HEK293 (cell line): ENCODE measurements at regions not wholly inside any gene's neighbourhood (a gene's known extent, or its start where the extent isn't known, plus 50 kb on each side); places are given as distances from the start of the nearest gene placed in this dataset.

ENCODE experiments used
- CTCF ChIA-PET: fragments of 350-600 bp; formaldehyde crosslinking; extraction: SDS; loops from one replicate; lab custom pipeline; 2021; ENCODE audit warnings: antibody characterized with exemption; lab: Yijun Ruan, JAX
- POLR2A ChIA-PET: fragments of 300-600 bp; formaldehyde crosslinking; extraction: SDS; loops from one replicate; lab custom pipeline; 2020; ENCODE audit warnings: antibody characterized with exemption, inconsistent platforms; lab: Yijun Ruan, JAX
- H3K27ac ChIP-seq: fragments of 200-500 bp; sonication (Bioruptor generic); 2 replicates; pipeline ENCODE4 v1.5.1; 2014; ENCODE audit warnings: low read depth, low read length, control low read depth, inconsistent platforms; ENCODE audit errors: extremely low read depth
- H3K36me3 ChIP-seq, 2 experiments: fragments of 200-500 bp in 1 of 2; sonication (Bioruptor generic) in 1 of 2; 1 replicate in 1 of 2; 2 replicates in 1 of 2; pipeline ENCODE4 v1.5.1; 2014 to 2017; ENCODE audit warnings: inconsistent platforms in 2 of 2, low read length in 2 of 2; ENCODE audit not compliant: control insufficient read depth in 2 of 2, insufficient read depth in 1 of 2
- H3K4me1 ChIP-seq: fragments of 200-500 bp; sonication (Bioruptor generic); 2 replicates; pipeline ENCODE4 v1.5.1; 2014; ENCODE audit warnings: mild to moderate bottlenecking, low read length, inconsistent platforms; ENCODE audit not compliant: control insufficient read depth, insufficient read depth
- H3K4me3 ChIP-seq: 2 replicates; pipeline ENCODE4 v1.5.1; 2011; ENCODE audit warnings: low read depth, mild to moderate bottlenecking, control low read depth, low read length, moderate library complexity
- H3K9me3 ChIP-seq: fragments of 200-500 bp; sonication (Bioruptor generic); 2 replicates; pipeline ENCODE4 v1.5.1; 2014; ENCODE audit warnings: low read depth, low read length, inconsistent platforms; ENCODE audit not compliant: control insufficient read depth, insufficient read depth
- IKZF3 ChIP-seq: fragments of 450-650 bp; IDR thresholded peaks from 2 replicates; pipeline ENCODE4 v1.5.0; 2018; ENCODE audit warnings: missing biosample characterization, mild to moderate bottlenecking, missing genetic modification characterization, moderate library complexity
- SCRT2 ChIP-seq: fragments of 450-650 bp; formaldehyde crosslinking; IDR thresholded peaks from 2 replicates; pipeline ENCODE4 v1.5.1; 2016; ENCODE audit warnings: missing biosample characterization, missing genetic modification characterization
- ZEB2 ChIP-seq: fragments of 450-650 bp; formaldehyde crosslinking; IDR thresholded peaks from 2 replicates; pipeline ENCODE4 v1.5.1; 2016; ENCODE audit warnings: missing biosample characterization, missing genetic modification characterization
- ZNF157 ChIP-seq: fragments of 450-650 bp; formaldehyde crosslinking; IDR thresholded peaks from 2 replicates; pipeline ENCODE4 v1.5.1; 2016; ENCODE audit warnings: missing biosample characterization, missing genetic modification characterization
- ZNF169 ChIP-seq: fragments of 450-650 bp; formaldehyde crosslinking; IDR thresholded peaks from 2 replicates; pipeline ENCODE4 v1.5.1; 2016; ENCODE audit warnings: missing biosample characterization, missing genetic modification characterization
- ZNF174 ChIP-seq: fragments of 450-650 bp; formaldehyde crosslinking; IDR thresholded peaks from 2 replicates; pipeline ENCODE4 v1.5.0; 2017; ENCODE audit warnings: missing biosample characterization, mild to moderate bottlenecking, missing genetic modification characterization
- ZNF2 ChIP-seq: fragments of 450-650 bp; formaldehyde crosslinking; IDR thresholded peaks from 2 replicates; pipeline ENCODE4 v1.5.1; 2016; ENCODE audit warnings: missing biosample characterization, missing genetic modification characterization
- ZNF24 ChIP-seq: fragments of 450-650 bp; formaldehyde crosslinking; IDR thresholded peaks from 2 replicates; pipeline ENCODE4 v1.5.1; 2016; ENCODE audit warnings: missing biosample characterization, missing genetic modification characterization
- ZNF529 ChIP-seq: fragments of 450-650 bp; formaldehyde crosslinking; IDR thresholded peaks from 2 replicates; pipeline ENCODE4 v1.5.1; 2017; ENCODE audit warnings: missing genetic modification characterization, missing biosample characterization; ENCODE audit not compliant: insufficient replicate concordance
- ZNF670 ChIP-seq: fragments of 450-650 bp; formaldehyde crosslinking; IDR thresholded peaks from 2 replicates; pipeline ENCODE4 v1.5.1; 2016; ENCODE audit warnings: missing biosample characterization, missing genetic modification characterization, low read depth
- ZNF837 ChIP-seq: fragments of 450-650 bp; formaldehyde crosslinking; IDR thresholded peaks from 2 replicates; pipeline ENCODE4 v1.5.1; 2016; ENCODE audit warnings: missing biosample characterization, missing genetic modification characterization
- ZXDB ChIP-seq: fragments of 450-650 bp; formaldehyde crosslinking; IDR thresholded peaks from 2 replicates; pipeline ENCODE4 v1.5.1; 2016; ENCODE audit warnings: missing biosample characterization, missing genetic modification characterization
- TF ChIP-seq, protein P1 (sequence below): fragments of 450-650 bp; formaldehyde crosslinking; IDR thresholded peaks from 2 replicates; pipeline ENCODE4 v1.5.1; 2016; ENCODE audit warnings: missing biosample characterization, missing genetic modification characterization
- TF ChIP-seq, protein P2 (sequence below): fragments of 450-650 bp; formaldehyde crosslinking; IDR thresholded peaks from 2 replicates; pipeline ENCODE4 v1.5.1; 2016; ENCODE audit warnings: missing biosample characterization, missing genetic modification characterization
- TF ChIP-seq, protein P3 (sequence below): fragments of 450-650 bp; formaldehyde crosslinking; IDR thresholded peaks from 2 replicates; pipeline ENCODE4 v1.5.1; 2016; ENCODE audit warnings: missing biosample characterization, missing genetic modification characterization

DNA sequence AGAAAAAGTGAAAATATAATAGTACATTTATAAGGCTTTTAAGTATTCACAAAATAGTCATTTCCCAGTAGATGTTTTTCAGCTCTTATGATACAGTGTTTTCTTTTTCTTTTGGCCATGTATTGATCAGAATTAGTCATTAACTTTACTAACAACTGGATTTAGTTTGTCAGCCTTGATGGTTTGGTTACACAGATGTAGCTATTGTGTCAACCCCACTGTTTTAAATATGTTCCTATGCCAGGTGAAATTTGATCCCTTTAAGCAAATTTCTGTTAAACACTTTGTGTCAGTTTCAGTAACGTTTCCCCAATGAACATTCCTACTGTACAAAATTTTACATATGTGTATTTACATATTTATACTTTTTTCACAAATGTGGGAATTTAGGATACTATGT lies 261.5 kb upstream of the STARD13 start:
- H3K9me3 ChIP-seq: no peaks in the 10 kb centered on the region
- no peak overlapping the region for H3K27ac ChIP-seq
- TF ChIP-seq ZXDB (tag by site-specific recombination) (no peak), ZNF837 (tag by site-specific recombination) (no peak), ZEB2 (tag by site-specific recombination) (no peak), ZNF157 (tag by site-specific recombination) (no peak), ZNF174 (tag by site-specific recombination) (no peak)
- no peak overlapping the region for H3K4me3 ChIP-seq
- CTCF ChIA-PET: no interaction called here
- H3K36me3 ChIP-seq: no peaks in the 10 kb centered on the region
- POLR2A ChIA-PET: no interaction called here
- H3K4me1 ChIP-seq: peaks cover 3% of the 10 kb centered on the region

DNA sequence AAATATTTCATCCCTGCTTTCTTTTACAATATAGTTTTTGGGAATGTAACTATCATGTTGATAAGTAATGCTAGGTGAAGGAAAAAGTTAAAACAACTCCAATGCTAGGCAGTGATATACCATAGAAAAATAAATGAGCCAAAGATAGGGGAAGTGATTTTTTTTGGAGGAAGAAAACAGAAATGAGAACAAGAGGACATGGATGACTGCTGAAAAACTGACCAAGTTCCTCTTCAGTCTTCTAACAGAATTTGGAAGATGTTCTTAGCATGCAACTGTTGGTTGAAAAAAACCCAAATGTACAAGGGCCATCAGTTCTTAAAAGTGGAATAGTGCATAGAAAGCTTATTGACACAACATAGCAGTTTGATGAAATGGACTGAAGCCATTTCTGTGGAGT lies 262.5 kb upstream of the STARD13 start:
- ChIA-PET CTCF (no interaction called here), POLR2A (no interaction called here)
- TF ChIP-seq ZNF169 (no peak), ZNF837 (tag by site-specific recombination) (no peak)
- TF ChIP-seq, protein P1, sequence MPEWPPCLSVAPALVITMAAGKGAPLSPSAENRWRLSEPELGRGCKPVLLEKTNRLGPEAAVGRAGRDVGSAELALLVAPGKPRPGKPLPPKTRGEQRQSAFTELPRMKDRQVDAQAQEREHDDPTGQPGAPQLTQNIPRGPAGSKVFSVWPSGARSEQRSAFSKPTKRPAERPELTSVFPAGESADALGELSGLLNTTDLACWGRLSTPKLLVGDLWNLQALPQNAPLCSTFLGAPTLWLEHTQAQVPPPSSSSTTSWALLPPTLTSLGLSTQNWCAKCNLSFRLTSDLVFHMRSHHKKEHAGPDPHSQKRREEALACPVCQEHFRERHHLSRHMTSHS: no peak
- Histone ChIP-seq H3K27ac (no peak overlapping the region), H3K36me3 (no peaks in the 10 kb centered on the region), H3K9me3 (no peaks in the 10 kb centered on the region), H3K4me3 (no peak overlapping the region), H3K4me1 (peaks cover 3% of the 10 kb centered on the region)

DNA sequence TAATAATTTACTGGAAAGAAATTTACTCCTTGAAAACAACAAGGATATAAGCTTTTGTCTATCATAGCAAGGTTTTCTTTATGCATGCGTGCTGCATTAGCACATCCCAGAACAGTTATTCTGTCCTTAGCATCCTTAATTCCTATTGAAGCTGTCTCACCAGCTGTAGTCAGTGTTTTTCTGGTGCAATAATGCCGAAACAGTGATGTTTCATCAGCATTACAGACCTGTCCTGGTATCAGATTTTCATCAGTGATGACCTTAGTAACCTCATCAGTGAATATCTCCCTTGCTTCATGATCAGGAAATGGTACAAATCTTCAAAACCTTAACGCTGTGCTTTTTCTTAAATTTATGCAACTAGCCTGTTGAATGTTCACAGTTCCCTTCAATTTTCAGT lies 264.7 kb upstream of the STARD13 start:
- ChIA-PET CTCF (no interaction called here), POLR2A (no interaction called here)
- Histone ChIP-seq H3K4me3 (no peak overlapping the region), H3K36me3 (no peaks in the 10 kb centered on the region), H3K4me1 (no peaks in the 10 kb centered on the region), H3K27ac (no peak overlapping the region), H3K9me3 (no peaks in the 10 kb centered on the region)
- TF ChIP-seq ZNF2 (tag by site-specific recombination): no peak
- peak; percentile 48; the same call in 1 of the 2 replicates for TF ChIP-seq SCRT2 (tag by site-specific recombination)

DNA sequence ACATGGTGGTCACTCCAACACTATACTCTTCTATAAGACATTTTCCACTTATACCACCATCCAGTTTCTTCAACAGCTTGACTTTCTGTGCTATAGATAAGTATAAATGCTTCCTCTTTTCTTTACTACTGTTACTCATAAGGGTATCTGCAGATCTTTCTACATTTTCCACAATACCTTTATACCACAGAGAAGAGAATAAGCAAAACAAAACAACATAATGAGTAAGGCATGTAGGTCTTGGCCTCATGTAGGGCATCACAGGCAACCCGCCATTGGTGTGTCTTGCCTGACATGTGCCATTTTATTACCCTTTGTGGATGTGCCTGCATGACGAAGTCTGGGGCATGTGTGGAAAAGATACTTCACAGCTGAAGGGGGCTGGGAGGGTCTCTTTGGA lies 265.3 kb upstream of the STARD13 start:
- TF ChIP-seq, protein P2, sequence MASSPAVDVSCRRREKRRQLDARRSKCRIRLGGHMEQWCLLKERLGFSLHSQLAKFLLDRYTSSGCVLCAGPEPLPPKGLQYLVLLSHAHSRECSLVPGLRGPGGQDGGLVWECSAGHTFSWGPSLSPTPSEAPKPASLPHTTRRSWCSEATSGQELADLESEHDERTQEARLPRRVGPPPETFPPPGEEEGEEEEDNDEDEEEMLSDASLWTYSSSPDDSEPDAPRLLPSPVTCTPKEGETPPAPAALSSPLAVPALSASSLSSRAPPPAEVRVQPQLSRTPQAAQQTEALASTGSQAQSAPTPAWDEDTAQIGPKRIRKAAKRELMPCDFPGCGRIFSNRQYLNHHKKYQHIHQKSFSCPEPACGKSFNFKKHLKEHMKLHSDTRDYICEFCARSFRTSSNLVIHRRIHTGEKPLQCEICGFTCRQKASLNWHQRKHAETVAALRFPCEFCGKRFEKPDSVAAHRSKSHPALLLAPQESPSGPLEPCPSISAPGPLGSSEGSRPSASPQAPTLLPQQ (tag by site-specific recombination): no peak
- no peak for TF ChIP-seq ZNF837 (tag by site-specific recombination)
- no peak for TF ChIP-seq IKZF3 (tag by site-specific recombination)
- TF ChIP-seq, protein P3, sequence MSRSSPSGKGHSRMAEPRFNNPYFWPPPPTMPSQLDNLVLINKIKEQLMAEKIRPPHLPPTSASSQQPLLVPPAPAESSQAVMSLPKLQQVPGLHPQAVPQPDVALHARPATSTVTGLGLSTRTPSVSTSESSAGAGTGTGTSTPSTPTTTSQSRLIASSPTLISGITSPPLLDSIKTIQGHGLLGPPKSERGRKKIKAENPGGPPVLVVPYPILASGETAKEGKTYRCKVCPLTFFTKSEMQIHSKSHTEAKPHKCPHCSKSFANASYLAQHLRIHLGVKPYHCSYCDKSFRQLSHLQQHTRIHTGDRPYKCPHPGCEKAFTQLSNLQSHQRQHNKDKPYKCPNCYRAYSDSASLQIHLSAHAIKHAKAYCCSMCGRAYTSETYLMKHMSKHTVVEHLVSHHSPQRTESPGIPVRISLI (tag by site-specific recombination): no peak
- TF ChIP-seq ZNF24: no peak
- no peak for TF ChIP-seq ZNF670
- no peak for TF ChIP-seq ZNF529 (tag by site-specific recombination)
- Histone ChIP-seq H3K4me1 (no peaks in the 10 kb centered on the region), H3K27ac (no peak overlapping the region), H3K36me3 (no peaks in the 10 kb centered on the region), H3K4me3 (no peak overlapping the region), H3K9me3 (no peaks in the 10 kb centered on the region)
- ChIA-PET CTCF (no interaction called here), POLR2A (no interaction called here)
